ENCODE measurements at regions not wholly inside any gene's neighbourhood (a gene's known extent, or its start where the extent isn't known, plus 50 kb on each side); places are given as distances from the start of the nearest gene placed in this dataset.

DNA sequence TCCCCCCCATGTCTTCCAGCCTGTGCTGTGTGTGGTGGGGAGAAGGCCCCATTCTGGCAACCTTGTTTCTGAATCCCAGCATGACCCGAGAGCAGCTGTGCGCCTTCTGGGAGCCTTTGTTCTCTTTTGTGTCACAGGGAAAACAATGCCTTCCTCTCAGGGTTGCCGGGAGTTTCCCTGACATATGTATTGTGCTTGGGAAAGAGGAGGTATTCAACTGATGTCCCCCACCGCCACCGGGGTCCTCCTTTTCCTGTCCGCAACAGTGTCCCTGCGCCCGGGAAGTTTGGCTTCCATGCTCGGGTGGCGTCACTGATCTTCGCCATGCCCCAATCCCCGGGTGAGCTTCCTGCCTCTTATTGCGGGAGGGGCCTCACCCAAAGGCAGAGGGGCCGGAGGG lies 77.5 kb upstream of the ASB18 start:
- TF ChIP-seq CTCF (conservative IDR thresholded peaks at IDR 0.05; ENCODE audit: low read length), result no peak
- no peak for TF ChIP-seq EZH2phosphoT487 (IDR thresholded peaks at IDR 0.05; ENCODE audit: borderline replicate concordance, low read depth, low read length)

All from OCI-LY7 (cell line).